ENCODE measurements at regions not wholly inside any gene's neighbourhood (a gene's known extent, or its start where the extent isn't known, plus 50 kb on each side); places are given as distances from the start of the nearest gene placed in this dataset.
A peak's percentile ranks its signal among the peaks of the same experiment; 100 is the strongest.

- ATAC-seq = no peak
- no peak overlapping the region for H3K4me3 ChIP-seq
- intact Hi-C loops (cut with DNase I, micrococcal nuclease) = no loop called here
- no peaks in the 10 kb centered on the region for H3K9me3 ChIP-seq
- no peaks in the 10 kb centered on the region for H3K36me3 ChIP-seq (ENCODE audit: low read depth)
- TF ChIP-seq CTCF (IDR thresholded peaks at IDR 0.05) = no peak
- no peak for DNase-seq
- H3K4me1 ChIP-seq (ENCODE audit: low read depth) = peaks cover 8% of the 10 kb centered on the region
These were observed 135.3 kb downstream of the RPLP1 start for GRCh38 chr15:69587723-69588426.

DNA sequence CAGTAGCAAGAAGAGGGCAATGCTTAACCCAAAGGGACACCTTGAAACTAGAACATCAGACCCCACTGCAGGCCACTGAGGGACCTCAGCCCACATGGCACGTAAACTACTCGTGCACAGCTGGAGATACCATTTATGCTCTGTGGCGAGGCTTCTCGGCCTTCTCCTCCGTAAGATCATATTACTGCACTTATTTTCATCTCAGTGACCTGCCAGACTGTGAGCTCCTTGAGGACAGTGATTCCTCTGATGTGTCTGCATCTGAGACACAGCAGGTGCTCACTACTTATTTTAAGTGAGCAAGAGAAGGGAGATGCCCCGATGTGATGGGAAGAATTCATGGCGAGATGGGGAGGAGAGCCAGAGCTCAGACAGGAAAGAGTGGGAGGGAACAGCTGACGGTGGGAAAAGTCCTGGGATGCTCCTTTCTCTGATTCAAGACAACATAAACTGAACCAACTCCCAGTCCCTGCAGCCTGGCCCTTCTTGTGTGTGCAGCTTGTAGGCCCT, 137.6 kb downstream of the RPLP1 start:
- intact Hi-C loops (cut with DNase I, micrococcal nuclease) = loop anchor here in 1 of 2 donors (10.0 kb wide), 1 partner anchor 505 kb away; the partner anchor contains the start of gene TLE3

DNA sequence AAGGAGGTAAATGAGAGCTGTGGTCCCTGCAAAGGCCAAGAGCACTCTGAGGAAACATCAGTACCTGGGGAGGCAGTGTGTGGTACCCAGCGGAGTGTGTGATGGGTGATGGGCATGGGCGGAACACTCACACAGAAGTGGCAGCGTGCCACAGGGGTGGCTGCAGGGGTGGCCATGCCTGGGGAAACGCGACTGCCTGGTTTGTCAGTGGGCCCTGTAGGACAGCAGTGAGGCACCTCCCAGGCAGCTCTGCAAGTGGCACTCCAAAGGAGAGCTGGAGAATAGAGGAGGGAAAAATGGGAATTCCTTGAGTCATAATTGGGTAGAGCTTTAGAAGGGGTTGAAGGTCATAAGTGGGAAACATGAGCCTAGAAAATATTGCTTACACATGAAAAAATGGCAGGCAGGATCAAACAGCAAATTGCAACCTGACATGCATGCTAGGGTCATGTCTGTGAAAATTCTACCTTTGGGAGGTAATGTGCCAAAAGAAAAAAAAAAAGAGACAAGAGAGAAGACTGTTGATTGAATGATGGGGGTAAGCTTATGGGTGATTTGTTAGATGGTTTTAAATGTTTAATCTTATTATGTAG, 138.4 kb downstream of the RPLP1 start:
- Histone ChIP-seq H3K4me1 (ENCODE audit: low read depth) (peaks cover 35% of the 10 kb centered on the region), H3K4me3 (no peak overlapping the region), H3K9me3 (no peaks in the 10 kb centered on the region), H3K36me3 (ENCODE audit: low read depth) (no peaks in the 10 kb centered on the region)
- no peak for DNase-seq
- no peak for TF ChIP-seq CTCF (IDR thresholded peaks at IDR 0.05)
- intact Hi-C loops (cut with DNase I, micrococcal nuclease) = loop anchor here in 1 of 2 donors (10.0 kb wide), 1 partner anchor 504 kb away; the partner anchor contains the start of gene TLE3
- no peak for ATAC-seq

More for the DNA sequence above, 137.6 kb downstream of the RPLP1 start:
- Histone ChIP-seq H3K36me3 (ENCODE audit: low read depth) (no peaks in the 10 kb centered on the region), H3K9me3 (no peaks in the 10 kb centered on the region), H3K4me3 (no peak overlapping the region), H3K4me1 (ENCODE audit: low read depth) (peaks cover 29% of the 10 kb centered on the region)
- TF ChIP-seq CTCF (IDR thresholded peaks at IDR 0.05) = no peak
- DNase-seq (no peak), ATAC-seq (no peak)

DNA sequence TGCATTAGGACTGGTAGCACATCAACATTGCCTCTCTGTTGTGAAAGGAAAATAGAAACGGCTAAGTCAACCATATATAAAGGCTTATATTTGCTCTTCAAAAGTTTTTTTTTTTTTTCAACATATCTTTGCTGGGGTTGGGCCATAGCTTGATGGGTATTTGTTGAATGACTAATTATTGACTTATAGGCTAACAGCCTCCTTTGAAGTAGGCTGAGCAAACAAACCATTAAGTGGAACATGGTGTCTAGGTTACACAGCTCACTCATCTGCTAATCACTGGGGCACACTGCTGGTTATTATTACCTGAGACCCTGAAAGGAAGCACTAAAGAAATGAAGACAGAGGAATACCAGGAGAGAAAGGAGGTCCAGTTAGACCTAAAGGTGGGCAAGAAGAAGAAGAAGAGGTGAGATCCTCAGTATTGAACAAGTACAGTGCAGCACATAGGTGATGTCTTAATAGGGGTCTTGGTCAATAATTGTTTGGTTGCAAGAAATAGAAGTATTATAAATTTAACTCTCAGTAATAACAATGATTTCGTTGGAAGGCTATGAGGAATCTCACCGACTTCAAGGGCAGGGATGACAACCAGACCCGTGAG, 139.4 kb downstream of the RPLP1 start:
- TF ChIP-seq CTCF (IDR thresholded peaks at IDR 0.05) = no peak
- H3K9me3 ChIP-seq = no peaks in the 10 kb centered on the region
- peaks cover 35% of the 10 kb centered on the region for H3K4me1 ChIP-seq (ENCODE audit: low read depth)
- H3K4me3 ChIP-seq = no peak overlapping the region
- H3K36me3 ChIP-seq (ENCODE audit: low read depth) = no peaks in the 10 kb centered on the region
- peak; percentile 65 for ATAC-seq
- DNase-seq = peak in 1 of 3 donors; percentile 30
- intact Hi-C loops (cut with DNase I, micrococcal nuclease) = loop anchor here in 1 of 2 donors (10.0 kb wide), 1 partner anchor 503 kb away; the partner anchor contains the start of gene TLE3

DNA sequence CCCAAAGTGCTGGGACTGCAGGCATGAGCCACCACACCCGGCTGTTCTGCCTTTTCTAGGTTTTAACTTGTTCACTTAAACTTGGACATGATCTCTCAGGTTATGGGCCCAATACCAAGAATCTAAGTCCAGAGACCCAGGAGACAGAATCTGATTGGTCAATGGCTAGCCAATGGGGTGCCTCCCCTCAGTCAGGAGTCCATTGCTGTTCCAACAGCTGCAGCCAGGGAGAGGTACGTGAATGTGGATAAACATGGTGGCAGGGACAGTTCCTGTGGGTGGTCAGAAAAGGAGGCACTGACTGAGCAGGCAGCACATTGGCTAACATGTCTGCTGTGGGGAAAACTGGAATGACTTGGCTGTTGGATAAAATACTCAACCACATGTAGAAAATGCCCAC, 140.3 kb downstream of the RPLP1 start:
- TF ChIP-seq CTCF (IDR thresholded peaks at IDR 0.05) = no peak
- Histone ChIP-seq H3K4me3 (no peak overlapping the region), H3K9me3 (no peaks in the 10 kb centered on the region), H3K36me3 (ENCODE audit: low read depth) (no peaks in the 10 kb centered on the region), H3K4me1 (ENCODE audit: low read depth) (peaks cover 35% of the 10 kb centered on the region)
- intact Hi-C loops (cut with DNase I, micrococcal nuclease) = loop anchor here in 1 of 2 donors (10.0 kb wide), 1 partner anchor 502 kb away; the partner anchor contains the start of gene TLE3
- DNase-seq (no peak), ATAC-seq (no peak)

All from mucosa of descending colon (tissue), 3 donors.